SK-N-SH (cell line): ENCODE measurements at regions not wholly inside any gene's neighbourhood (a gene's known extent, or its start where the extent isn't known, plus 50 kb on each side); places are given as distances from the start of the nearest gene placed in this dataset.

Experiments
- EZH2phosphoT487 ChIP-seq: fragments of 200-600 bp; sonication (generic); IDR thresholded peaks from 2 replicates; pipeline ENCODE4 v1.6.1; 2017; ENCODE audit warnings: low read depth, mixed run types, mild to moderate bottlenecking, antibody characterized with exemption, moderate library complexity, borderline replicate concordance
- JUND ChIP-seq: IDR thresholded peaks from 2 replicates; pipeline ENCODE4 v1.4.0; 2012
- MXI1 ChIP-seq: IDR thresholded peaks from 2 replicates; pipeline ENCODE4 v1.6.1; 2012; ENCODE audit warnings: mild to moderate bottlenecking, low read depth, low read length, improper control_type of control experiment
- NFIC ChIP-seq: IDR thresholded peaks from 2 replicates; pipeline ENCODE4 v1.4.0; 2012; ENCODE audit warnings: borderline replicate concordance
- NRF1 ChIP-seq: IDR thresholded peaks from 2 replicates; pipeline ENCODE4 v1.6.1; 2012; ENCODE audit warnings: low read depth, mild to moderate bottlenecking, low read length
- POLR2AphosphoS5 ChIP-seq: IDR thresholded peaks from 2 replicates; pipeline ENCODE4 v1.6.1; 2012; ENCODE audit warnings: low read depth, low read length
- SIN3A ChIP-seq: IDR thresholded peaks from 2 replicates; pipeline ENCODE4 v1.6.1; 2012; ENCODE audit warnings: low read depth, mild to moderate bottlenecking, low read length, moderate library complexity, borderline replicate concordance
- TAF1 ChIP-seq: IDR thresholded peaks from 2 replicates; pipeline ENCODE4 v1.6.1; 2012; ENCODE audit warnings: low read depth, mild to moderate bottlenecking, low read length, moderate library complexity, borderline replicate concordance
- TF ChIP-seq, protein P1 (sequence below): fragments of 200-600 bp; sonication (generic); IDR thresholded peaks from 2 replicates; pipeline ENCODE4 v1.6.1; 2017; ENCODE audit warnings: antibody characterized with exemption, mild to moderate bottlenecking, moderate library complexity

- TF ChIP-seq, protein P1, sequence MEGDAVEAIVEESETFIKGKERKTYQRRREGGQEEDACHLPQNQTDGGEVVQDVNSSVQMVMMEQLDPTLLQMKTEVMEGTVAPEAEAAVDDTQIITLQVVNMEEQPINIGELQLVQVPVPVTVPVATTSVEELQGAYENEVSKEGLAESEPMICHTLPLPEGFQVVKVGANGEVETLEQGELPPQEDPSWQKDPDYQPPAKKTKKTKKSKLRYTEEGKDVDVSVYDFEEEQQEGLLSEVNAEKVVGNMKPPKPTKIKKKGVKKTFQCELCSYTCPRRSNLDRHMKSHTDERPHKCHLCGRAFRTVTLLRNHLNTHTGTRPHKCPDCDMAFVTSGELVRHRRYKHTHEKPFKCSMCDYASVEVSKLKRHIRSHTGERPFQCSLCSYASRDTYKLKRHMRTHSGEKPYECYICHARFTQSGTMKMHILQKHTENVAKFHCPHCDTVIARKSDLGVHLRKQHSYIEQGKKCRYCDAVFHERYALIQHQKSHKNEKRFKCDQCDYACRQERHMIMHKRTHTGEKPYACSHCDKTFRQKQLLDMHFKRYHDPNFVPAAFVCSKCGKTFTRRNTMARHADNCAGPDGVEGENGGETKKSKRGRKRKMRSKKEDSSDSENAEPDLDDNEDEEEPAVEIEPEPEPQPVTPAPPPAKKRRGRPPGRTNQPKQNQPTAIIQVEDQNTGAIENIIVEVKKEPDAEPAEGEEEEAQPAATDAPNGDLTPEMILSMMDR = no peak
- TF ChIP-seq POLR2AphosphoS5 = no peak
- no peak for TF ChIP-seq TAF1
- TF ChIP-seq MXI1 = no peak
- TF ChIP-seq NFIC = no peak
- no peak for TF ChIP-seq JUND
- no peak for TF ChIP-seq NRF1
- TF ChIP-seq EZH2phosphoT487 = no peak
- no peak for TF ChIP-seq SIN3A
These were observed 344.9 kb downstream of the CPS1 start for GRCh38 chr2:210901326-210901725.
